ENCODE measurements at regions not wholly inside any gene's neighbourhood (a gene's known extent, or its start where the extent isn't known, plus 50 kb on each side); places are given as distances from the start of the nearest gene placed in this dataset.
"Not testable (repeated sequence)": the region's sequence is repeated elsewhere in the genome, so short reads cannot be mapped to it uniquely, and the experiment has no call there.

GRCh38 chr1:95536501-95536900 is 302.5 kb downstream of the RWDD3 start:
- no peak for DNase-seq

- DNase-seq = no peak
Observed at GRCh38 chr1:95537176-95537575, 303.2 kb downstream of the RWDD3 start.

DNA sequence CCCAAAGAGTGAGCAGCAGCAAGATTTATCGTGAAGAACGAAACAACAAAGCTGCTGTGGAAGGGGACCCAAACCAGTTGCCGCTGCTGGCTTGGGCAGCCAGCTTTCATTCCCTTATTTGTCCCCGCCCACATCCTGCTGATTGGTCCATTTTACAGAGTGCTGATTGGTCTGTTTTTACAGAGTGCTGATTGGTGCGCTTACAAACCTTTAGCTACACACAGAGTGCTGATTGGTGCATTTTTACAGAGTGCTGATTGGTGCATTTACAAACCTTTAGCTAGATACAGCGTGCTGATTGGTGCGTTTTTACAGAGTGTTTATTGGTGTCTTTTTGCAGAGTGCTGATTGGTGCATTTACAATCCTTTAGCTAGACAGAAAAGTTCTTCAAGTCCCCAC is 304.2 kb downstream of the RWDD3 start:
- not testable (repeated sequence) for DNase-seq

DNA sequence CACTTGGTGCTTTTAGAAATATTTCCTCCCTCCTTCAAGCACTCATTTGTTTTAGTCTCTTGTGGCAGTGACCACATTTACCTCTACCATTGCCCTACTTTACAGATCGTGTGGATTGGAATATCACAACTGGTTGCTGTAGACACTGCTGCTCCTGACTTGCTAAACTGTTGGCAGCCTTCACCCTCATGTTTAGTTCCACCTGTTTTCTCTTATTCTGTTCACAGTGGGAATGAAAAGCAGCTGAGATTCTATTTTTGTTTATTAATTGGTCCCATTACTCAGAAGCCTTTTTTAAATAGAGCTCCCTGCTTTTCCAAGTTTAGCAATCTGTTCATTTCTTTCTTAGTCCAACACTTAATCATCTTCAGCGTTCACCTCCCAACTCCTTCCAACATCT is 308.9 kb downstream of the RWDD3 start:
- DNase-seq = no peak

DNA sequence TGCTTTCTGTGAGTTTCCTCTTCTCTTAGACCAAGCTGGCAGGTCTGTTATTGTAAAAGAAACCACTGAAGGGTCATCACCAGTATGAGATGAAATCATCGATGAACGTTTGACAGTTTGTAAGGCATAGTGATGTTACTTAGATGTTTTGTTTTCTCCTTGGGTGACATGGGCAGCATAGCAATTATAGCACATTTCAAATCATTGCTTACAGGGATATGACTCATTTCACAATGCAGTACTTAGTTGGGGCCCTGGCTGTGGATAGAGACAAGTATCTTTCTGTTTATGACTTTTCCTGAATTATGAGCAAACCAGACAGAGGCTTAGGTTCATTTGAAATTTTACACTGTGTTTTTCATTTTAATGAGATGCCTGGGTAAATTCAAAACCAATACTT is 313.0 kb downstream of the RWDD3 start:
- DNase-seq = no peak

GRCh38 chr1:95548211-95548610 is 314.2 kb downstream of the RWDD3 start:
- DNase-seq = no peak

DNA sequence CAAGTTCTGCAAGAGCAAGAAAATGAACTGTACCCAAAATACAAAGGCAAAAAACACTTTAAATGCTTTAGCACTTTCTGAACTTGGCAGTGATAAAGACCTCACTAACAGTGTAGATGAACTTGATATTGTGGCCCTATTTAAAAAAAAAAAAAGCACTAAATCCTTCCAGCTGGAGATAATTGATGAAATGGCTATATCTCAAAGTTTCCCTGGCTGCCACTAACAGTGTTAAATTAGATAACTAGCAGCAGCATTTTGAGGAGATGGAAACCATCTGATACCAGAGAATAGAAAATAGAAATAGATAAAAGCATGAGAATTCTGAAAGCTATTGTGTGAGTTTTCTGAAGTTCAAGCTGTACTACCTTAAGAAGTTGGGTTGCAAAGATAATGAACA is 317.2 kb downstream of the RWDD3 start:
- no peak for DNase-seq

GRCh38 chr1:95553595-95553994 is 319.6 kb downstream of the RWDD3 start:
- no peak for DNase-seq

- DNase-seq = no peak
Observed at GRCh38 chr1:95554408-95554807, 320.4 kb downstream of the RWDD3 start.

DNA sequence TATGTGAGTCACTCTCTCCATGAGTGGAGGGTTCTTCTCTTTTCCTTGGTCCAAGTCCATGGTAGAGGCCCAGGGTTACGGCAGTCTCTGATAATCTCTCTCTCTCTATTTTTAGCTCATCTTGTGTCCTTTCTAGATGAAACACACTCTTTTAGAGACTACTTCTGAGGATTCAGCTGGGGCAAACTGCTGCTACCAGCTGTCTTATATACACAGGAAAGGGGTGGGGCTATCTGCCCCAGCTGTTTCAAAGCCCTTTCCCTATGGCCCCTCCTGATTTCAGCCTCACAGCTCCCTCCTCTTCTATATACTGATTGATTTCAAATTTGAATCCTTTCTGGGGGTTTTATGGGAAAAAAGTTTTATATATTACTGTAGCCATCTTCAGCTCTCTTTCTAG is 324.8 kb downstream of the RWDD3 start:
- DNase-seq = no peak

GRCh38 chr1:95561346-95561745 is 327.3 kb downstream of the RWDD3 start:
- DNase-seq = no peak

DNA sequence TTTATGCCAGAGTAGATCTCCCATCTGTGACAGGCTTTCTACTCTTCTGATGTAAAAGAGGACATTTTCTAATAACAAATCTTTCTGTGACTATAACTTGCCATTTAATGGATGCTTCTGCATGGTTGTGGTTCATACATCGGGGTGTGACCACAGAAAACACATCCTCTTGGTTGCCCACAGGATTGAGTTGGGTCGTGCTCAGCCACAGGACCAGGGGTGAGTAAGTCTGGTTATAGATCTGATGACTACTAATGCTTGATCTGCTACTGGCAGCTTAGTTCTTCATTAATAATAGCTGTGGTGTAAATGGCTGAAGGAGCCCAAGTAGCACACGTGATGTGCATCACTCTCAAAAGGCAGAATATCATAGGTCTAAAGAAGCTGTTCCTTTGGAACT is 328.2 kb downstream of the RWDD3 start:
- DNase-seq = no peak

- no peak for DNase-seq
Observed at GRCh38 chr1:95572002-95572401, 338.0 kb downstream of the RWDD3 start.

GRCh38 chr1:95572962-95573361 is 339.0 kb downstream of the RWDD3 start:
- no peak for DNase-seq

DNA sequence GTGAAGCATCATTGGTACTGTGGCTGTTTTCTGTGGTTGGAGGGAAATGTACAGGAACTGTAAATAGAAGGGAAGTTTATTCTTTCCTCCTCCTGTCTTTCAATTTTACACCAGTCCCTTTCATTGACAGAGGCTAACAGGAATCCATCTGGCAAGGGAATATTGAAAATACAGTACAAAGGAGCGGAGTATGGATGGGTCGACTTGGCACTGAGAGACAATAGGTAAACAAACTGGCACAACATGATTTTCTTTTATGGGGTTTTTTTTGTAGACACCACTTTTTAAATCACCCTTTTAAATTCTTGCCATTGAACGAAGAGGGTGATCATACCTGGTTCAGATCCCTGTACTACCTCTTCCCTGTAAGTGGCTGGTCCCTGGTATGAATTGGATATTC is 341.3 kb downstream of the RWDD3 start:
- DNase-seq = no peak

GRCh38 chr1:95578462-95578861 is 344.5 kb downstream of the RWDD3 start:
- DNase-seq = no peak

GRCh38 chr1:95582191-95582590 is 348.2 kb downstream of the RWDD3 start:
- no peak for DNase-seq

GRCh38 chr1:95582746-95583145 is 348.7 kb downstream of the RWDD3 start:
- no peak for DNase-seq

GRCh38 chr1:95583661-95584210 is 349.7 kb downstream of the RWDD3 start:
- no peak for DNase-seq

DNA sequence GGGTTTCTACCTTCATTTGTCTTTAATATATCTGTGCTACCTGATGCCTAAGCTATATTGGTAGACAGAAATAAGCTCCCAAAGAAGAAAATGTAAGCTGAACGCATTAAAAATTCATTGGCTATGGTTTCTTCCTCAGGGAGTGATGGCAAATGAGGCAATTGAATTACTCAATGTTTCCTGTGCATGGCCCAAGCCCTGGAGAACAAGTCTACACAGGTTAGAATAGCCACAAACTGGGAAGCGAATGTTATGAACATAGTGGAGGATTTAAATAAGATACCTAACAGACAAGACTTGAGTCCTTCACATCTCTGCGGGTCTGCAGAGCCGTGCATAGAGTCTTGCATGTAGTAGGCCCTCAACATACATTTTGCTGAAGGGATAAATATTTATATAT is 350.3 kb downstream of the RWDD3 start:
- no peak for DNase-seq

- no peak for DNase-seq
Observed at GRCh38 chr1:95604771-95605170, 370.8 kb downstream of the RWDD3 start.

- DNase-seq = no peak
Observed at GRCh38 chr1:95614197-95614596, 380.2 kb downstream of the RWDD3 start.

GRCh38 chr1:95615421-95615820 is 381.4 kb downstream of the RWDD3 start:
- DNase-seq = no peak

GRCh38 chr1:95620076-95620475 is 386.1 kb downstream of the RWDD3 start:
- no peak for DNase-seq

DNA sequence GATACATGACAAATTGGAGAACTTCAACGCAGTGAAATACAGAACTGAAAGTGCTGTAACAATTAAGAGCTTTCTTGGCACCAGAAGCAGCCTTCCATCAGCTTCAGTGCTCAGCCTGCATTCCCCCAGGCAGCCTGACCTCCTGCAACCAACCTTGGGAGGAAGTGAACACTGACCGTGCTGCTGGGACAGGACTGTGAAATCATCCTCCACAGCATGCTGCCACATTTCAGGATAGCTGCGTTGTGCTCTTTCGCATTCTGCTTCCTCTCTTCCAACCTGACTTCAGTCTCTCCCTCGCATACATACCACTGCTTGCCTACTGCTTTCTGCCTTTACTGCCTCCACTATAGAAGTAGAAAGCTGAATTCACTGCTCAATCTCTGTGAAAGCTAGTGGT is 388.6 kb downstream of the RWDD3 start:
- DNase-seq = no peak

DNA sequence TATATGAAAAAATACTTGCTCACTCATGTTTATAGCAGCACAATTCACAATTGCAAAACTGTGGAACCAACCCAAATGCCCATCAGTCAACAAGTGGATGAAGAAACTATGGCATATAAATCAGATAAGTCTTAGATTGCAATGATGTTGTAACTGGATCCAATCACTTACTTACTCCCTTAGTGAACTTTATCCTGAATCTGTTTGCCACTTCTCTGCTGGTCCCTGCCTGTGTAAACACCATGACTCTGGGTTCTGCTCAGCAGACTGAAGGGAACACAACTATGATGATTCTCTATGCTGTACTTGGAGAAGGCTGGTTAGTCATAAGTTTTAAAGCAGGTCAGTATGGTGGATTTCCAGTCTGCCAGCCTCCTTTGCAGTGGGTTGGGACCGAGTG is 391.2 kb downstream of the RWDD3 start:
- DNase-seq = no peak

All from NCI-H1436 treated with DMSO at 0.1 percent for 48 hours (cell line).